ENCODE measurements at regions not wholly inside any gene's neighbourhood (a gene's known extent, or its start where the extent isn't known, plus 50 kb on each side); places are given as distances from the start of the nearest gene placed in this dataset.

- H3K27ac Mint-ChIP-seq = no peak overlapping the region
- no peaks in the 10 kb centered on the region for H3K4me1 Mint-ChIP-seq
- no peak for ATAC-seq (replicated peaks)
- no peaks in the 10 kb centered on the region for H3K27me3 Mint-ChIP-seq
- DNase-seq = no peak
- no peak overlapping the region for H3K4me3 Mint-ChIP-seq
- H3K9me3 Mint-ChIP-seq = peaks cover 3 to 6% of the 10 kb centered on the region in 2 donors
- H3K36me3 Mint-ChIP-seq = no peaks in the 10 kb centered on the region
Measured at GRCh38 chr2:19598971-19599370, 240.5 kb upstream of the OSR1 start.

- no peak overlapping the region for H3K27ac Mint-ChIP-seq
- H3K4me3 Mint-ChIP-seq = no peak overlapping the region
- H3K4me1 Mint-ChIP-seq = no peaks in the 10 kb centered on the region
Measured at GRCh38 chr2:19592197-19592596, 233.8 kb upstream of the OSR1 start.

GRCh38 chr2:19589791-19590190 lies 231.4 kb upstream of the OSR1 start:
- ATAC-seq (replicated peaks) = no peak
- Mint-ChIP-seq H3K4me3 (no peak overlapping the region), H3K4me1 (no peaks in the 10 kb centered on the region), H3K27ac (no peak overlapping the region), H3K27me3 (no peaks in the 10 kb centered on the region), H3K9me3 (peaks cover 0 to 2% of the 10 kb centered on the region in 2 donors), H3K36me3 (no peaks in the 10 kb centered on the region)
- DNase-seq = no peak

More at GRCh38 chr2:19592197-19592596, 233.8 kb upstream of the OSR1 start:
- no peak for DNase-seq
- no peaks in the 10 kb centered on the region for H3K27me3 Mint-ChIP-seq
- H3K9me3 Mint-ChIP-seq = no peaks in the 10 kb centered on the region
- no peaks in the 10 kb centered on the region for H3K36me3 Mint-ChIP-seq
- ATAC-seq (replicated peaks) = no peak

- no peak for ATAC-seq (replicated peaks)
- Mint-ChIP-seq H3K4me3 (no peak overlapping the region), H3K27me3 (peaks cover 9 to 12% of the 10 kb centered on the region in 2 donors), H3K27ac (no peak overlapping the region), H3K36me3 (no peaks in the 10 kb centered on the region), H3K4me1 (no peaks in the 10 kb centered on the region), H3K9me3 (no peaks in the 10 kb centered on the region)
- DNase-seq = no peak
Measured at GRCh38 chr2:19580830-19581229, 222.4 kb upstream of the OSR1 start.

GRCh38 chr2:19580264-19580663 lies 221.8 kb upstream of the OSR1 start:
- Mint-ChIP-seq H3K9me3 (no peaks in the 10 kb centered on the region), H3K4me1 (no peaks in the 10 kb centered on the region), H3K27me3 (peaks cover 9 to 12% of the 10 kb centered on the region in 2 donors), H3K27ac (no peak overlapping the region), H3K4me3 (no peak overlapping the region), H3K36me3 (no peaks in the 10 kb centered on the region)
- ATAC-seq (replicated peaks) = no peak
- DNase-seq = no peak

GRCh38 chr2:19579461-19579860 lies 221.0 kb upstream of the OSR1 start:
- H3K27ac Mint-ChIP-seq = no peak overlapping the region
- no peak overlapping the region for H3K4me3 Mint-ChIP-seq
- H3K27me3 Mint-ChIP-seq = peaks cover 9 to 12% of the 10 kb centered on the region in 2 donors
- H3K4me1 Mint-ChIP-seq = no peaks in the 10 kb centered on the region
- no peak for ATAC-seq (replicated peaks)
- DNase-seq = no peak
- no peaks in the 10 kb centered on the region for H3K9me3 Mint-ChIP-seq
- H3K36me3 Mint-ChIP-seq = no peaks in the 10 kb centered on the region

- Mint-ChIP-seq H3K36me3 (no peaks in the 10 kb centered on the region), H3K27ac (no peak overlapping the region), H3K4me1 (no peaks in the 10 kb centered on the region), H3K4me3 (no peak overlapping the region), H3K9me3 (no peaks in the 10 kb centered on the region), H3K27me3 (peaks cover 9 to 12% of the 10 kb centered on the region in 2 donors)
- ATAC-seq (replicated peaks) (no peak), DNase-seq (no peak)
Measured at GRCh38 chr2:19577723-19578122, 219.3 kb upstream of the OSR1 start.

GRCh38 chr2:19576411-19576810 lies 218.0 kb upstream of the OSR1 start:
- Mint-ChIP-seq H3K4me1 (no peaks in the 10 kb centered on the region), H3K9me3 (no peaks in the 10 kb centered on the region), H3K4me3 (no peak overlapping the region), H3K36me3 (no peaks in the 10 kb centered on the region), H3K27me3 (peaks cover 9 to 12% of the 10 kb centered on the region in 2 donors), H3K27ac (no peak overlapping the region)
- ATAC-seq (replicated peaks) = no peak
- DNase-seq = no peak

GRCh38 chr2:19575641-19576040 lies 217.2 kb upstream of the OSR1 start:
- H3K4me3 Mint-ChIP-seq = no peak overlapping the region
- H3K4me1 Mint-ChIP-seq = no peaks in the 10 kb centered on the region
- H3K27ac Mint-ChIP-seq = no peak overlapping the region
- DNase-seq (no peak), ATAC-seq (replicated peaks) (no peak)
- no peaks in the 10 kb centered on the region for H3K36me3 Mint-ChIP-seq
- peaks cover 9% of the 10 kb centered on the region in 2 donors for H3K27me3 Mint-ChIP-seq
- H3K9me3 Mint-ChIP-seq = no peaks in the 10 kb centered on the region

GRCh38 chr2:19574778-19575260 lies 216.4 kb upstream of the OSR1 start:
- Mint-ChIP-seq H3K36me3 (no peaks in the 10 kb centered on the region), H3K4me3 (no peak overlapping the region), H3K27me3 (peaks cover 3 to 7% of the 10 kb centered on the region in 2 donors), H3K4me1 (no peaks in the 10 kb centered on the region), H3K27ac (no peak overlapping the region), H3K9me3 (no peaks in the 10 kb centered on the region)
- ATAC-seq (replicated peaks) (no peak), DNase-seq (no peak)

- H3K4me3 Mint-ChIP-seq = no peak overlapping the region
- H3K27ac Mint-ChIP-seq = no peak overlapping the region
- DNase-seq (no peak), ATAC-seq (replicated peaks) (no peak)
- no peaks in the 10 kb centered on the region for H3K36me3 Mint-ChIP-seq
- no peaks in the 10 kb centered on the region for H3K27me3 Mint-ChIP-seq
- H3K4me1 Mint-ChIP-seq = no peaks in the 10 kb centered on the region
- no peaks in the 10 kb centered on the region for H3K9me3 Mint-ChIP-seq
Measured at GRCh38 chr2:19573784-19574183, 215.4 kb upstream of the OSR1 start.

- no peaks in the 10 kb centered on the region for H3K27me3 Mint-ChIP-seq
- H3K4me3 Mint-ChIP-seq = no peak overlapping the region
- ATAC-seq (replicated peaks) = no peak
- H3K27ac Mint-ChIP-seq = no peak overlapping the region
- DNase-seq = no peak
- H3K4me1 Mint-ChIP-seq = no peaks in the 10 kb centered on the region
- H3K9me3 Mint-ChIP-seq = no peaks in the 10 kb centered on the region
- no peaks in the 10 kb centered on the region for H3K36me3 Mint-ChIP-seq
Measured at GRCh38 chr2:19571773-19572172, 213.3 kb upstream of the OSR1 start.

GRCh38 chr2:19569300-19569791 lies 210.9 kb upstream of the OSR1 start:
- Mint-ChIP-seq H3K9me3 (peaks cover 0 to 2% of the 10 kb centered on the region in 2 donors), H3K27me3 (no peaks in the 10 kb centered on the region), H3K4me3 (no peak overlapping the region), H3K27ac (no peak overlapping the region), H3K4me1 (no peaks in the 10 kb centered on the region), H3K36me3 (no peaks in the 10 kb centered on the region)
- no peak for DNase-seq
- ATAC-seq (replicated peaks) = no peak

- Mint-ChIP-seq H3K4me3 (no peak overlapping the region), H3K4me1 (no peaks in the 10 kb centered on the region), H3K36me3 (no peaks in the 10 kb centered on the region), H3K27ac (no peak overlapping the region), H3K9me3 (peaks cover 0 to 2% of the 10 kb centered on the region in 2 donors), H3K27me3 (no peaks in the 10 kb centered on the region)
- ATAC-seq (replicated peaks) = no peak
- no peak for DNase-seq
Measured at GRCh38 chr2:19568809-19569208, 210.4 kb upstream of the OSR1 start.

- H3K4me1 Mint-ChIP-seq = no peaks in the 10 kb centered on the region
- H3K27ac Mint-ChIP-seq = no peak overlapping the region
- DNase-seq = no peak
- H3K4me3 Mint-ChIP-seq = no peak overlapping the region
- peaks cover 0 to 6% of the 10 kb centered on the region in 2 donors for H3K27me3 Mint-ChIP-seq
- no peaks in the 10 kb centered on the region for H3K36me3 Mint-ChIP-seq
- ATAC-seq (replicated peaks) = no peak
- H3K9me3 Mint-ChIP-seq = no peaks in the 10 kb centered on the region
Measured at GRCh38 chr2:19560785-19561184, 202.4 kb upstream of the OSR1 start.

All from stimulated activated naive B cell treated with anti-CD40 and anti-IgM and Interleukin-4, amounts not matched to agents 10 μg/mL and 1 μg/mL and 100 μg/mL, for 72 hours (primary cell).